ENCODE measurements at regions not wholly inside any gene's neighbourhood (a gene's known extent, or its start where the extent isn't known, plus 50 kb on each side); places are given as distances from the start of the nearest gene placed in this dataset.

DNA sequence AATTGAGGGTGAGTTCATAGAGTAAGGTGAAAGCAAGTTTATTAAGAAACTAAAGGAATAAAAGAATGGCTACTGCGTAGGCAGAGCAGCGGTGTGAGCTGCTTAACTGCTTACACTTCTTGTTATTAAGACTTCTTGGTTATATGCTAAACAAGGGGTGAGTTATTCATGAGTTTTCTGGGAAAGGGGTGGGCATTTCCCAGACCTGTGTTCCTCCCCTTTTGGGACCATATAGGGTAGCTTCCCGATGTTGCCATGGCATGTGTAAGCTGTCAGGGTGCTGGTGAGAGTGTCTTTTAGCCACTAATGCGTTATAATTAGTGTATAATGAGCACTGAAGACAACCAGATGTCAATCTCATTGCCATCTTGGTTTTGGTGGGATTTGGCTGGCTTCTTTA is 126.5 kb downstream of the ARSF start:
- Mint-ChIP-seq H3K36me3 (ENCODE audit: insufficient read depth, unreplicated experiment) (no peaks in the 10 kb centered on the region), H3K4me3 (ENCODE audit: low read depth, unreplicated experiment) (no peak overlapping the region), H3K4me1 (ENCODE audit: low read depth, unreplicated experiment) (peaks cover 15% of the 10 kb centered on the region), H3K9me3 (ENCODE audit: low read depth, unreplicated experiment) (no peaks in the 10 kb centered on the region), H3K27me3 (ENCODE audit: unreplicated experiment) (no peaks in the 10 kb centered on the region), H3K27ac (ENCODE audit: unreplicated experiment) (no peak overlapping the region)
- CTCF ChIA-PET: interaction anchor here (1.3 kb wide), 1 partner anchor 8 kb away, joined by 5 read pairs; no protein-coding TSS in a partner anchor
- DNase-seq: no peak
- no TSS peak for BruUV-seq (replicated peaks)
- intact Hi-C loops (cut with micrococcal nuclease; ENCODE audit: unreplicated experiment): no loop called here
- TF ChIP-seq, protein P1, sequence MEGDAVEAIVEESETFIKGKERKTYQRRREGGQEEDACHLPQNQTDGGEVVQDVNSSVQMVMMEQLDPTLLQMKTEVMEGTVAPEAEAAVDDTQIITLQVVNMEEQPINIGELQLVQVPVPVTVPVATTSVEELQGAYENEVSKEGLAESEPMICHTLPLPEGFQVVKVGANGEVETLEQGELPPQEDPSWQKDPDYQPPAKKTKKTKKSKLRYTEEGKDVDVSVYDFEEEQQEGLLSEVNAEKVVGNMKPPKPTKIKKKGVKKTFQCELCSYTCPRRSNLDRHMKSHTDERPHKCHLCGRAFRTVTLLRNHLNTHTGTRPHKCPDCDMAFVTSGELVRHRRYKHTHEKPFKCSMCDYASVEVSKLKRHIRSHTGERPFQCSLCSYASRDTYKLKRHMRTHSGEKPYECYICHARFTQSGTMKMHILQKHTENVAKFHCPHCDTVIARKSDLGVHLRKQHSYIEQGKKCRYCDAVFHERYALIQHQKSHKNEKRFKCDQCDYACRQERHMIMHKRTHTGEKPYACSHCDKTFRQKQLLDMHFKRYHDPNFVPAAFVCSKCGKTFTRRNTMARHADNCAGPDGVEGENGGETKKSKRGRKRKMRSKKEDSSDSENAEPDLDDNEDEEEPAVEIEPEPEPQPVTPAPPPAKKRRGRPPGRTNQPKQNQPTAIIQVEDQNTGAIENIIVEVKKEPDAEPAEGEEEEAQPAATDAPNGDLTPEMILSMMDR (IDR thresholded peaks at IDR 0.05; ENCODE audit: unreplicated experiment): no peak

DNA sequence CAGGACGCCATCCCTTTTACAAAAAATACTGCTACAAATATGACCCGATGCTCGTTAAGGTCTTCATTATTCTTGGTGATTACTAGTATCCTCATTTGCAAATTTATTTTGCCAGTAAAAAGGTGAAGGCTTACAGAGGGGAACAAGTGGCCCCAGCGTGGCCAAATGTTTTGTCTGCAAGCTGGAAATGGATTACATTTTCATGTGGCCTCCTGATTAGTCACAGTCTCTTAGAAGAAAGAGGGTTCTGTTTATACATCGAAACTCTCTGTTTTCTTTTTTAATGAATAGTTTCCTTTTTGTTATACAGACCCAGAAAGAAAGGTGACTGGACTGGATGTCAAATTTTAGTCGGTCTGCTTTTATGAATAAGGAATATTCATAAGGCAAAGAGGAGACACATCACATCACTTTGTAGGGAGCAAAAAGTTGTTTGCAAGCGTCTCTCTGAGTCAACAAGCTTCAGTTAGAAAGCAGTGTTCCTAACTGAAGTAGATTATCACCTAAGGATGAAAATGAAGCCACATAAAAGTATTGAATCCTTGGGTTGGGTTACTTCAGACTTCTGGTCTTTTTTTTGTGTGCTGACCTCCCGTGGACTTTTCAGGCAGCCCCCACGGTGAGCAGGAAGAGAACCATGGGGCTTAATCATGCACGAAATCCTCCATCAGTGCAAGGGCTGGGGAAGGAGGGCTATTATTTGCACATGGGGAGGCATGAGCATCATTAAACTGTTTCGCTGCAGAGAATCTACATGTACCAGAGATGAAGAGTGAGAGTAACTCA is 125.6 kb downstream of the ARSF start:
- no peak for DNase-seq
- H3K9me3 Mint-ChIP-seq (ENCODE audit: low read depth, unreplicated experiment): no peaks in the 10 kb centered on the region
- H3K27me3 Mint-ChIP-seq (ENCODE audit: unreplicated experiment): no peaks in the 10 kb centered on the region
- CTCF ChIA-PET: interaction anchor here (1.3 kb wide), 1 partner anchor 9 kb away, joined by 5 read pairs; no protein-coding TSS in a partner anchor
- intact Hi-C loops (cut with micrococcal nuclease; ENCODE audit: unreplicated experiment): no loop called here
- TF ChIP-seq, protein P1 (IDR thresholded peaks at IDR 0.05; ENCODE audit: unreplicated experiment): no peak
- H3K4me1 Mint-ChIP-seq (ENCODE audit: low read depth, unreplicated experiment): peaks cover 15% of the 10 kb centered on the region
- peak overlapping the region; percentile 73 for H3K27ac Mint-ChIP-seq (ENCODE audit: unreplicated experiment)
- no peaks in the 10 kb centered on the region for H3K36me3 Mint-ChIP-seq (ENCODE audit: insufficient read depth, unreplicated experiment)
- H3K4me3 Mint-ChIP-seq (ENCODE audit: low read depth, unreplicated experiment): no peak overlapping the region
- no TSS peak for BruUV-seq (replicated peaks)

DNA sequence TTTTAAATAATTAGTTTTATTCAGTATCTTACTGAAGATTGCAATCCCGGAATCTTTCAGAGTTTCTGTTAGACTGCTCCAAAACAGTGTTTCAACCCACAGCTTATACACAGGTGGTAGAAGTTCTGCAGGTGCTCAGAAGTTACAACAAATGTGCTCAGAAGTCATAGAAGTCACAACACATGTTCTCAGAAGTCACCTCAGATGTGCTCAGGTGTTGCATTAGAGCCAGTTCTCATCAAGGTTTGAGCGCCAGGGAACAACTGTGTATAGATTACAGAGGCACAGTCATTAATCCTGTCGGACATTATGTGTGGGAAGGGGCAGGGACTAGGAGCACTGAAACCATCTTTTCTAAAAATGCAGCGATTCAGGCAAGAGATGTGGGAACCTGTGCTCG is 124.5 kb downstream of the ARSF start:
- Mint-ChIP-seq H3K4me3 (ENCODE audit: low read depth, unreplicated experiment) (no peak overlapping the region), H3K27me3 (ENCODE audit: unreplicated experiment) (no peaks in the 10 kb centered on the region), H3K4me1 (ENCODE audit: low read depth, unreplicated experiment) (peaks cover 21% of the 10 kb centered on the region), H3K9me3 (ENCODE audit: low read depth, unreplicated experiment) (no peaks in the 10 kb centered on the region), H3K36me3 (ENCODE audit: insufficient read depth, unreplicated experiment) (no peaks in the 10 kb centered on the region), H3K27ac (ENCODE audit: unreplicated experiment) (no peak overlapping the region)
- no TSS peak for BruUV-seq (replicated peaks)
- intact Hi-C loops (cut with micrococcal nuclease; ENCODE audit: unreplicated experiment): no loop called here
- TF ChIP-seq, protein P1 (IDR thresholded peaks at IDR 0.05; ENCODE audit: unreplicated experiment): no peak
- DNase-seq: no peak
- CTCF ChIA-PET: no interaction called here

Measured in Calu3 (cell line).